Dedifferentiated amniotic fluid mesenchymal stem cell (primary cell): ENCODE measurements at regions not wholly inside any gene's neighbourhood (a gene's known extent, or its start where the extent isn't known, plus 50 kb on each side); places are given as distances from the start of the nearest gene placed in this dataset.

Experiments
- DNase-seq: peaks from one replicate; pipeline ENCODE4 v3.0.0-alpha.2; 2016; ENCODE audit errors: extremely low spot score

- DNase-seq = no peak
Measured at GRCh38 chr1:8267307-8267706, 50.6 kb upstream of the SLC45A1 start.

- DNase-seq = no peak
Measured at GRCh38 chr1:8266436-8267165, 51.3 kb upstream of the SLC45A1 start.

GRCh38 chr1:8263791-8264190 lies 54.1 kb upstream of the SLC45A1 start:
- DNase-seq = no peak

- no peak for DNase-seq
Measured at GRCh38 chr1:8261398-8261762, 56.5 kb upstream of the SLC45A1 start.

GRCh38 chr1:8259498-8260290 lies 58.2 kb upstream of the SLC45A1 start:
- DNase-seq = peak; percentile 46

- no peak for DNase-seq
Measured at GRCh38 chr1:8257621-8258020, 60.3 kb upstream of the SLC45A1 start.

- DNase-seq = no peak
Measured at GRCh38 chr1:8256321-8256720, 61.6 kb upstream of the SLC45A1 start.

GRCh38 chr1:8255712-8256111 lies 62.2 kb upstream of the SLC45A1 start:
- no peak for DNase-seq

- no peak for DNase-seq
Measured at GRCh38 chr1:8252266-8252951, 65.5 kb upstream of the SLC45A1 start.

- no peak for DNase-seq
Measured at GRCh38 chr1:8251635-8252034, 66.3 kb upstream of the SLC45A1 start.

- DNase-seq = no peak
Measured at GRCh38 chr1:8249838-8250237, 68.1 kb upstream of the SLC45A1 start.

GRCh38 chr1:8247811-8248436 lies 70.0 kb upstream of the SLC45A1 start:
- no peak for DNase-seq

- DNase-seq = no peak
Measured at GRCh38 chr1:8244304-8244703, 73.6 kb upstream of the SLC45A1 start.

- no peak for DNase-seq
Measured at GRCh38 chr1:8242498-8242897, 75.4 kb upstream of the SLC45A1 start.

GRCh38 chr1:8241417-8242014 lies 76.4 kb upstream of the SLC45A1 start:
- no peak for DNase-seq

- DNase-seq = no peak
Measured at GRCh38 chr1:8239306-8240023, 78.4 kb upstream of the SLC45A1 start.

GRCh38 chr1:8239039-8239305 lies 78.9 kb upstream of the SLC45A1 start:
- no peak for DNase-seq

- peak; percentile 43 for DNase-seq
Measured at GRCh38 chr1:8238141-8239038, 79.5 kb upstream of the SLC45A1 start.

- DNase-seq = no peak
Measured at GRCh38 chr1:8232036-8232757, 85.7 kb upstream of the SLC45A1 start.

GRCh38 chr1:8230292-8230621 lies 87.7 kb upstream of the SLC45A1 start:
- no peak for DNase-seq
